ENCODE measurements at regions not wholly inside any gene's neighbourhood (a gene's known extent, or its start where the extent isn't known, plus 50 kb on each side); places are given as distances from the start of the nearest gene placed in this dataset.

GRCh38 chr14:106850913-106851825 lies 1324.8 kb downstream of the TMEM121 start:
- Histone ChIP-seq H3K27ac (replicated peaks) (no peak overlapping the region), H3K4me3 (replicated peaks; ENCODE audit: insufficient read depth, low read length) (no peak overlapping the region), H3K27me3 (ENCODE audit: insufficient read depth, poor library complexity, severe bottlenecking) (no peaks in the 10 kb centered on the region)
- DNase-seq (ENCODE audit: low read depth in 1 of 2, low spot score in 1 of 2) = no peak
- TF ChIP-seq SPI1 (IDR thresholded peaks at IDR 0.05; ENCODE audit: borderline replicate concordance, low read depth) (no peak), CTCF (IDR thresholded peaks at IDR 0.05; ENCODE audit: insufficient read depth, low read length) (no peak), POLR2AphosphoS5 (IDR thresholded peaks at IDR 0.05; ENCODE audit: low read depth) (no peak), REST (IDR thresholded peaks at IDR 0.05; ENCODE audit: insufficient replicate concordance, low read depth) (no peak)

- TF ChIP-seq REST (IDR thresholded peaks at IDR 0.05; ENCODE audit: insufficient replicate concordance, low read depth) (no peak), SPI1 (IDR thresholded peaks at IDR 0.05; ENCODE audit: borderline replicate concordance, low read depth) (peak; percentile 30; the same call in 1 of the 2 replicates), GABPA (IDR thresholded peaks at IDR 0.05; ENCODE audit: low read depth) (no peak), POLR2AphosphoS5 (IDR thresholded peaks at IDR 0.05; ENCODE audit: low read depth) (no peak), CTCF (IDR thresholded peaks at IDR 0.05; ENCODE audit: insufficient read depth, low read length) (peak; percentile 69)
- no peak overlapping the region for H3K27ac ChIP-seq (replicated peaks)
- peak; percentile 52 to 89 for DNase-seq (ENCODE audit: low read depth in 1 of 2, low spot score in 1 of 2)
- no peaks in the 10 kb centered on the region for H3K27me3 ChIP-seq (ENCODE audit: insufficient read depth, poor library complexity, severe bottlenecking)
- H3K4me3 ChIP-seq (replicated peaks; ENCODE audit: insufficient read depth, low read length) = no peak overlapping the region
These were observed 1346.4 kb downstream of the TMEM121 start for GRCh38 chr14:106872611-106873446.

GRCh38 chr14:106874350-106874749 lies 1348.0 kb downstream of the TMEM121 start:
- peak overlapping the region; percentile 24 for H3K27ac ChIP-seq (replicated peaks)
- DNase-seq (ENCODE audit: low read depth in 1 of 2, low spot score in 1 of 2) = peak in 1 of 2 experiments; percentile 43
- no peak overlapping the region for H3K4me3 ChIP-seq (replicated peaks; ENCODE audit: insufficient read depth, low read length)
- H3K27me3 ChIP-seq (ENCODE audit: insufficient read depth, poor library complexity, severe bottlenecking) = no peaks in the 10 kb centered on the region
- no peak for TF ChIP-seq GABPA (IDR thresholded peaks at IDR 0.05; ENCODE audit: low read depth)
- TF ChIP-seq CTCF (IDR thresholded peaks at IDR 0.05; ENCODE audit: insufficient read depth, low read length) = no peak
- no peak for TF ChIP-seq POLR2AphosphoS5 (IDR thresholded peaks at IDR 0.05; ENCODE audit: low read depth)
- no peak for TF ChIP-seq REST (IDR thresholded peaks at IDR 0.05; ENCODE audit: insufficient replicate concordance, low read depth)
- no peak for TF ChIP-seq SPI1 (IDR thresholded peaks at IDR 0.05; ENCODE audit: borderline replicate concordance, low read depth)
